GM18508 (cell line): ENCODE measurements at regions not wholly inside any gene's neighbourhood (a gene's known extent, or its start where the extent isn't known, plus 50 kb on each side); places are given as distances from the start of the nearest gene placed in this dataset.
"Not testable (repeated sequence)": the region's sequence is repeated elsewhere in the genome, so short reads cannot be mapped to it uniquely, and the experiment has no call there.

Experiments used
- ATAC-seq: cut with Tn5 transposase; IDR thresholded peaks from one replicate; pipeline ENCODE4 v1.9.1; 2021; ENCODE audit warnings: moderate number of reproducible peaks; ENCODE audit not compliant: insufficient read depth, unreplicated experiment

DNA sequence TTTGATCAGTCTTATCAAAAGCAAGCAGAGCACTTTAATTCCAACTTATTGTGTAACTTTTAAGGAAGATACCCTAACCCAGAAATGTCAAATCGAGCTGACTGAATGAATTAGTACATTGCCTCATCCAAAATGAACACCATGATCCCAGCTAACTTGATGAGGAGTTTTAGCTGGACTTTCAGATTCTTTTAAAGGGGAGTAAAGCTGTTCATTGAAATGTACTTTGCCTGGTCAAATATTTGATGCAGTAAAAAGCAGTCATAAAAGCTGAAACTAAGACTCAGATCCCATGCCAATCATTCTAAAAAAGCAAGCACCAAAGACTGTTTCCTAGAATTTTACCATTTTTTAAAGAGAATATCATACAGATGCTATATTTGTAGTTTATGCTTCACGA, 114.1 kb downstream of the FSCB start:
- no peak for ATAC-seq

DNA sequence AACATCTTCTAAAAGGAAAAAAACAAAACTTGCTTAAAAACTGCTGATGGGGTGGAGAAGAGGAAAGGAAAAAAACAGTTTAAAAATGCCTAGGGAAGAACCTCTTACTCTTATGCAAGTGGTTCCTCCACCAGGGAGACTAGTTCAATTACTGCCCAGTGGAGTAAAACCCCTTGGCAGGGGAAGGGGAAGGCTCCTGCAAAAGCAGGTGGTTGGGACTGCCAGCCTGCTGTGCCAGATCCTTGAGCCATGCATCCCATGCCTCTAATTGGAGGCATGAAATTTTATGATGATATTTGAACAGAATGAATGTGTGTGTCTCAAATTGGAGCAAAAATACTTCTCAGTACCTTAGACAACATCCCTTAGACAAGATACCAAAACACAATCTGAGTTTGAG, 118.8 kb downstream of the FSCB start:
- no peak for ATAC-seq

DNA sequence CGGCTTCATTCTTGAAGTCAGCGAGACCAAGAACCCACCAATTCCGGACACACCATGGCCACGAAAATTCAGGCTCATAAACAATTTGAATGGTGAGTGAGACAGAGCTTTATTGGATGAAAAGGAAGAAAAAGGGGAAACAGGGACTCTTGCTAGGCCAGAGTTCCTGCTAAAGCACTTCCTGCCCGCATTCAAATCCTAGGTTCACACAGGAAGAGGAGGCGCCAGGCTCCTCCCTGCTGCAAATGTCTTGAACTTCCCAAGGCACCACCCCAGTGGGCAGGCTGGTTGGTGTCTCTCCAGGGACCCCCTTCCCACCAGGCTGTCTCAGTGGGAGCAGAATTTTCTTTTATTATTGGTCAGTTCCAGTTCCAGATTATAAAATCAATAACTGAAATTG, 121.2 kb downstream of the FSCB start:
- no peak for ATAC-seq

DNA sequence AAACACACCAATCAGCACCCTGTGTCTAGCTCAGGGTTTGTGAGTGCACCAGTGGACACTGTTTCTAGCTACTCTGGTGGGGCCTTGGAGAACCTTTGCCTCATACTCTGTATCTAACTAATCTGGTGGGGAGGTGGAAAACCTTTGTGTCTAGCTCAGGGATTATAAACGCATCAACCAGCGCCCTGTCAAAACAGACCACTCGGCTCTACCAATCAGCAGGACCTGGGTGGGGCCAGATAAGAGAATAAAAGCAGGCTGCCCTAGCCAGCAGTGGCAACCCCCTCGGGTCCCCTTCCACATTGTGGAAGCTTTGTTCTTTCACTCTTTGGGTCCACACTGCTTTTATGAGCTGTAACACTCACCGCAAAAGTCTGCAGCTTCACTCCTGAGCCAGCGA, 121.8 kb downstream of the FSCB start:
- not testable (repeated sequence) for ATAC-seq

DNA sequence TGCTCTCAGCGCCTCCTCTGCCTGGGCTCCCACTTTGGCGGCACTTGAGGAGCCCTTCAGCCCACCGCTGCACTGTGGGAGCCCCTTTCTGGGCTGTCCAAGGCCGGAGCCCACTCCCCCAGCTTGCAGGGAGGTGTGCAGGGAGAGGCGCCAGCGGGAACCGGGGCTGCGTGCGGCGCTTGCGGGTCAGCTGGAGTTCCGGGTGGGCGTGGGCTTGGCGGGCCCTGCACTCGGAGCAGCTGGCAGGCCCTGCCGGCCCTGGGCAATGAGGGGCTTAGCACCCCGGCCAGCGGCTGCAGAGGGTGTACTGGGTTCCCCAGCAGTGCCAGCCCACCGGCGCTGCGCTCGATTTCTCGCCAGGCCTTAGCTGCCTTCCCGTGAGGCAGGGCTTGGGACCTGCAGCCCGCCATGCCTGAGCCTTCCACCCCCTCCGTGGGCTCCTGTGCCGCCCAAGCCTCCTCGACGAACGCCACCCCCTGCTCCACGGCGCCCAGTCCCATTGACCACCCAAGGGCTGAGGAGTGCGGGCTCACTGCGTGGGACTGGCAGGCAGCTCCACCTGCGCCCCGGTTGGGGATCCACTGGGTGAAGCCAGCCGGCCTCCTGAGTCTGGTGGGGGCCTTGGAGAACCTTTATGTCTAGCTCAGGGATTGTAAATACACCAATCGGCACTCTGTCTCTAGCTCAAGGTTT, 122.3 kb downstream of the FSCB start:
- ATAC-seq, result not testable (repeated sequence)

DNA sequence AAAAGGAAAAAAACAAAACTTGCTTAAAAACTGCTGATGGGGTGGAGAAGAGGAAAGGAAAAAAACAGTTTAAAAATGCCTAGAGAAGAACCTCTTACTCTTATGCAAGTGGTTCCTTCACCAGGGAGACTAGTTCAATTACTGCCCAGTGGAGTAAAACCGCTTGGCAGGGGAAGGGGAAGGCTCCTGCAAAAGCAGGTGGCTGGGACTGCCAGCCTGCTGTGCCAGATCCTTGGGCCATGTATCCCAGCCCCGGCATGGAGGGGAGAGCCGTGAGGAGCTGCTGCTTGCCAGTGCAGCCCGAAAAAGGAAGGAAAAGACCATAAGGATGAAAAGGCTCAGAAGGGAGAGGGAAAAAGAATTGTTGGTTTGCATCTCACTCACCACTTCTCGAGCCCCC, 123.0 kb downstream of the FSCB start:
- ATAC-seq, result no peak

DNA sequence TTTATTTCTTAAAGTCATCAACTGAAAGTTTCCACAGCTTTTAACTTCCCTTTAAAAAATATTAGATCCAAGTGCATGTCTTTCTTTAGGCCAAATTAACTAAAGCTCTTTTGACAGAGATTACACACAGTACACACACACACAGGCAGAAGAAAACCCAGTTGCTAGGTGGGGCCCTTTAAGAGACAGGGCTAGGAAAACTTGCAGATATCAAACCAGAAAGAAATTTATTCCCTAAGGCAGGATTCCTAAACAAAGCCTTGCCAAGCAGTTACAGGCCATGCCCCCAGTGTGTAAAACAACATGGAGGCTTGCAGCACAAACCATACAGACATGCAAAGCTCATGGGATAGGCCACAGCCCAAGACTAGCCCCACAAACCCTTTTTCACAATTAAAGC, 123.4 kb downstream of the FSCB start:
- no peak for ATAC-seq

DNA sequence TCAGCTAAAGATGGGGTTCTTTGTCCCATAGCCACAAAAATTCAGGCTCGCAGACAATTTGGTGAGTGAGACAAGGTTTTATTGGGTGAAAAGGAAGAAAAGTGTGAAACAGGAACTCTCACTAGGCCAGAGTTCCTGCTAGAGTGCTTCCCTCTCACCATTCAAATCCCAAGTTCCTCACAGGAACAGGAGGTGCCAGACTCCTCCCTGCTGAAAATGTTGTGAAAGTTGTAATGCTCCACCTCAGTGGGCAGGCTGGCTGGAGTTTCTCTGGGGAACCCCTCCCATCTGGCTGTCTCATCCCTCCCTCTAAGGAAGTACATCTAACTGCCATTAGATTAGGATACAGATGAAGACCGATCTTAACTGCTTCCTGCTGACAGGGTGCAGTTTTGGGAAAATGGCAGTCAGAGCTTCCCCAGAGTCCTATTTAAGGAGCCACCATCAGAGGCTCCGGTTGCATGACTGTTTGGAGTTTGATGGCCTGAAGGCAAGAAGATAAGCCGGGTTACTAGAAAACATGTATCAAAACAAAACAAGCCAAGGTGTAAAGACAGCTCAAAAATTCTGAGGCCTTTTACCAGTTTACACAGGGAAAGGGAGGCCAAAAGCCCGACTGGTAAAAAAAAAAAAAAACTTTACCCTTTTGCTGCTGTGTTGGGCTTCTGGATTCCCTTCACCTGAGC, 127.6 kb downstream of the FSCB start:
- ATAC-seq, result no peak

DNA sequence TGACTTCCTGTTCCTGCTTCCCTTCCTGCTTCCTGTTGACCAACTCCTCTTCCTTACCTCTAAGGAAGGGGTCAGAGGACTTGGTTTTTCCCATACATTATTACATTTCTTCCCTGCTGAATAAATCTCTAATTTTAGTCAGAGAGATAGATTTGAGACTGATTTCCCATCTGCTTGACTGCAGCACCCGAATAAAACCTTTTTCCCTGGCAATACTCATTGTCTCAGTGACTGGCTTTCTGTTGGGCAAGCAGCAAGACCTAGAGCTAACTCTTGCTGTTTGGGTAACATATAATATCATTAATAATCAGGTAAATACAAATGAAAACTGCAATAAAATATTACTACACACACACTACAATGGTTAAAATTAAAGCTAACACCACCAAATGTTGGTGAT, 132.2 kb downstream of the FSCB start:
- ATAC-seq, result no peak

DNA sequence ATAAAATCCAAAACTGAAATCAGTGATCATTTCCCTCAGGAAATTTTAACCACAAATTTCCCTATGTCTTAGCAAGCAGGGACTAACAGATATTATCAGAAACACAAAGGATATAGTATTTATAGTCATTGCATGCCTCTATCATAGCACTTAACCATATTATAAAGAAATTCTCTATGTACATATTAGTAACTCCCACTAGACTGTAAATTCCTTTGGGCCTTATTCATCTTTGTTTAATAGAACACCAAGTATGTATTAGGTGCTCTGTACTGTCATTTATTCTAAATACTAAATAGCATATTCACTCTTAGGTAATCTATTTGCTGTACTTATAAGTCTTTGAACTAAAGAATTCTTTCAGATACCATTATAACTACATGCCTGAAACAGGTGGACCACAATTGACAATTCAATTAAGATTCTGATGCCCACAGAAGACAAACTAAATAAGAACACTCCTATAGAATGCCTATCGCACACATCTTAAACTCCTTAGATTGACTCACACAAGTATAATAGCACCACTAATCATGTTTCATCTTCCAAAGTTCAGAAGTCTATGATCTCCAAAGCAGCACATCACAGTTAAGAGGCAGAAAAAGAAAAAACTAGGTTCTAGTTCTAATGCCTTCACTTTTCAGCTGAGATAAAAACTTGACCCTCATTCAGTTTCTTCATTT, 134.1 kb downstream of the FSCB start:
- no peak for ATAC-seq

DNA sequence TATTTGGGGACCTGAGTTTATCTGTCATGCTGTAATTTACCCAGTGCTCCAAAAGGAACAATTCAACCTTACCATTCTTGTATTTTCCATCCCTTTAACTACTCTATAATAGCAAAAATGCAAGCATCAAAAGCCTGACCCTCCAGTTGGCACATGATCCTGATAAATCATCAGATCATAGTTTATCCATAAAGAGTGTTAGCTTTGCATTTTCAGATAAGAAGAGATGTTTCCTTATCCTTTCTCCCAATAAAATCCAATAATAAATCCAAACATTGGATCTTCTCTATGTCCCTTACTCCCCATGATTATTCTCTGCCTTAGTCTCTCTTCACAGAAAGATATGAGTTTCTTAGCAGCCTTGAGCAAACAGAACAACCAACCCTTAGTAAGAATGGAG, 134.9 kb downstream of the FSCB start:
- no peak for ATAC-seq

DNA sequence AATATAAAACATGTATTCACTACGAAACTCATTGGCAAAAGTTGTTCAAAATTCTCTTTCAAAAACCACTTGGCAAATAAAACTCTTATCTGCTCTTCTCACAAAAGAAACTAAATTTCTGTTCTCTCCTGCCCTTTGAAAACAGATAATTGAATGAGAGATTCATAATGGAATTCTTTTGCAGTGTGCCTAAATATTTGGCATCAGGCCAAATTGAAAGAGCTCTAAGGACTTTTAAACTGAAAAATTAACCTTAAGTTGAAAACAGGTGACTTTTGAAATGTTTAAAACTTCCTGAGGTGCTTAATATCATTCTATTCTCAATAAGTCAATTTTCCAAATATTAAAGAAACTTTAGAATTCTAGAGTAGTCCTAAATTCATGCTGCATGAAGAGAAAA, 136.4 kb downstream of the FSCB start:
- no peak for ATAC-seq

DNA sequence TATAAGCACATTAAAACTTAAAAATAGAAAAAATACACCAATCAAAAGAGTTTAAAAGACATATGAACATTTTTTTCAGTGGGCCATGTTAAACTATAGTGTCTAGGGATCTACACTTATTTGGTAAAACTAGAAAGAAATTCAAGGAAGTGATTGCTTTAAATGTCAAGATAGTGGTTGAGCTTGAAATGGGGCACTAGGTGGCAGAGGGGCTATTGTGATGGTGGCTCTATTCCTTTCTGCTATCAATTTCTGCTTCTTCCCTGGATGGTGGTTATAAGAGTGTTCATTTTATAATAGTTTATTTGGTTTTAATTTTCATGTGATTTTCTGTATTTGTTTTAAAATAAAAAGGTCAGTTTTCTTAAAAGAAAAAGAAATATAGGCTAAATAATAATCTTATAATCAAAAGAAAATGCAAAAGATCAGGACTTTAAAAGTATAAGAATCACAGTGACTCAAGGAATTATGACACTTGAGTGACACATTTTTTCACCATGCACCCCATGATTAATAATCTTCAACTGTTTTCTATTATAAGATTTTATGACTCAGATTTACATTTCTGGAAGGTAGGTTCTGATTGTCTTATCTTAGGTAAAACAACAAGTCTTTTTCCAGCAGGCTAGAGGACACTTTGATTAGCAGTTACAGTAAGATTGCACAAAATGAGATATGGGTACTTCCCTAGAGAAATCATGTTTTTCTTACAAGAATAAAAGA, 137.5 kb downstream of the FSCB start:
- ATAC-seq, result no peak

DNA sequence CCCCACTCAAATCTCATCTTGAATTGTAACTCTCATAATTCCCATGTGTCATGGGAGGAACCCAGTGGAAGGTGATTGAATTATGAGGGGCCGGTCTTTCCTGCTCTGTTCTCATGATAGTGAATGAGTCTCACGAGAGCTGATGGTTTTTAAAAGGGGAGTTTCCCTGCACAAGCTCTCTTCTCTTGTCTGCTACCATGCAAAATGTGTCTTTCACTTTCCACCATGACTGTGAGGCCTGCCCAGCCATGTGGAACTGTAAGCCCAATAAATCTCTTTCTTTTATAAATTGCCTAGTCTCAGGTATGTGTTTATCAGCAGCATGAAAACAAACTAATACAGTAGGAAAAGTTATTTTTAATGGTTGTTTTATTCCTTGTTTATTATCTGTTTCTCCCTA, 146.0 kb downstream of the FSCB start:
- no peak for ATAC-seq

DNA sequence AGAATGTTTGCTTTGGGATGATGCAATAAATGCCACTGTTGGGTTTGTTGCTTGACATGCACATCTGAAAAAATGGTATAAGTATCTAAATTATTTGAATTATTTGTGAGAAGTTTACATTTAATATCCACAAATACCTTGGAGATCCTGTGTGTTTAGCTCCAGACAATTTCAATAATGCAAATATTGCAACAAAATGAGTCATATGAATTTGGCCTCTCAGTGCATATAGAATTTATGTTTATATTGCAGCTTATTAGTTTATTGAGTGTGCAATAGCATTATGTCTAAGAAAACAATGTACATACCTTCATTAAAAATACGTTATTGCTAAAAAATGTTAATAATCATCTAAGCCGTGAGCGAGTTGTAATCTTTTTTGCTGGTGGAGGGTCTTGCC, 153.3 kb downstream of the FSCB start:
- ATAC-seq, result no peak

DNA sequence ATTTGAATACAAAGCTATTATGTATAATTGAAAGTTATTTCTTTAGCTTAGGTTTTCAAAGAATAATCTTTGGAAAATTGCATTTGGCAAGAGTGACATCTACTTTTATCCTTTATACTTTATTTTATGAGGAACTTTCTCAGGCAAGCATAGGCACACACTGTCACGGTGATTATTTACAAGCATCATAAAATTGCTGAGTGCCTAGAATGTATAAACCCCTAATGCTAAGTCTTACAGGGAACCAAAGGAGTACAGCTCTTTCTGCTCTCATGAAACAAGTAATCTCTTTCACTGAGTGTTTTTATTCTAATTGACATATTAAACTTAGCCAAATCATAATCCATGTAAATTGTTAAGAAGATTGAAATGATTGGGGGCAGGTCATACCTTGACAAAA, 154.9 kb downstream of the FSCB start:
- ATAC-seq, result no peak

DNA sequence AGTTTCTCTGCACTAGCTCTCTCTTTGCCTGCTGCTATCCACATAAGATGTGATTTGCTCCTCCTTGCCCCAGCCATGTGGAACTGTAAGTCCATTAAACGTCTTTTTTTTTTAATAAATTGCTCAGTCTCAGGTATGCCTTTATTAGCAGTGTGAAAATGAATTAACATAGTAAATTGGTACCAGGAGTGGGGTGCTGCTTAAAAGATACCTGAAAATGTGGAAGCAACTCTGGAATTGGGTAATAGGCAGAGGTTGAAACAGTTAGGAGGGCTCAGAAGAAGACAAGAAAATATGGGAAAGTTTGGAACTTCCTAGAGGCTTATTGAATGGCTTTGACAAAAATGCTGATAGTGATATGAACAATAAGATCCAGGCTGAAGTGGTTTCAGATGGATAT, 159.8 kb downstream of the FSCB start:
- no peak for ATAC-seq

DNA sequence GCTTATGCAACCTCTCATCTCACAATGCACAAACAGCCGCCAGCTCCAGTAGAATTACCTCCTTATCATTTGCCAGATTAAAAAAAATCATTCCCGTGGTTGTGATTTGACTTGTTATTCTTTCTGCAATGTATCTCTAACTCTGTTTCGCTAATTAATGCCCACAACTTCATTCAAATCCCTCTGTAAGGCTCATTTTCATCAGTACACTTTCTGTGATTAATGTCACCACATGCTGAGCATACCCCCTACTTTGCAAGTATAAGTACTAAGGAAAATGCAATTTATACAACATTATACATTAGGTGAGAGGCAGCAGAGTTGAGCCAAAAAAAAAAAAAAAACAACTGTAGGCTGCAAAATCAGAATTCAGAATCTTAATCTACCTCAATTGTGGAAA, 166.0 kb downstream of the FSCB start:
- ATAC-seq, result no peak

DNA sequence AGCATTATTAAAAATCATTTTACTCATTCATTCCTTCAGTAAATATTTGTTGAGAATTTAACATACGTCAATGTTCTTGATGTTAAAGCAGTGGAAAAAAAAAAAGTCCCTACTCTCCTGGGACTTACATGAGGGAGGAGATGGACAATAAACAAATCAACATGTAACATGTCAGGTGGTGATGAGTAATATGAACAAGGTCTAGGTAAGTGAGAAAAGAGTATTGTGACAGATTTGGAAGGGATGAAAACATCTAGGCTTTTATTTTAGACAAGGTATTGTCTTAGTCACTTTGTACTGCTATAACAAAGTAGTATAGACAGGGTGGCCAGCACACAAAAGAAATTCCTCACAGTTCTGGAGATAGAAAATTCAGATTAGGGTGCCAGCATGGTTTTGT, 167.2 kb downstream of the FSCB start:
- ATAC-seq, result no peak

DNA sequence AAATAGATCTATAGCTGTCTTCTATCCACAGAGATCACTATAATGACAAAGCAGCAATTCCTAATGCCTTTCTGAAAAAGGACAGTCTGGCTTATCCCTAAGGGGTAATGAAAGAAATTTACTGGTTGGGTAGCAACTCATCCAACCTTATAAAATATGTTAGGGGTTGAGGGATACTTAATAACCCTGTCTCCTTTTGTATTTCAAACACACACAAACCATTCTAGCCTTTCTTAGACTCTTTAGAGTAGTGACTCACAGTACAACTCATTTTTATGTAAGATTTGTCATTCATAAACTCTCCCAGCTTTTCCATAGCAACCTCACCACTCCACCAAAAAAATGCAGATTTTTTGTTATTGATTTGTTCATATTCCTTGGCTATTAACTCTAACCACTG, 167.9 kb downstream of the FSCB start:
- no peak for ATAC-seq

DNA sequence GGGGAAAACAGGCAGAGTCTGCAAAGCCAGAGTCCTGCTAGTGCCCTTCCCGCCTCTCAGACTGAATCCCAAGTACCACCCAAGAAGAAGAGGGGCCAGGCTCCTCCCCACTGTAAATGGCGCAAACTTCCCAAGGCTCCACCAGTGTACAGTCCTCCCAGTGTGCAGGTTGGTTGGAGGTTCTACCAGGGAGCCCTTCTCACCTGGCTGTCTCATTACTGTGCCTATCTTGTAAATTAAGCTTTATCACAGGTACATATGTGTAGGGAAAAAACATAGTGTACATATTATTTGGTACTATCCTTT, 189.7 kb downstream of the FSCB start:
- no peak for ATAC-seq
